IPS-18c (cell line): ENCODE measurements at regions not wholly inside any gene's neighbourhood (a gene's known extent, or its start where the extent isn't known, plus 50 kb on each side); places are given as distances from the start of the nearest gene placed in this dataset.
"Not testable (repeated sequence)": the region's sequence is repeated elsewhere in the genome, so short reads cannot be mapped to it uniquely, and the experiment has no call there.

ENCODE experiments used
- H3K4me3 ChIP-seq: 2 replicates; pipeline ENCODE4 v1.7.0; 2013; ENCODE audit warnings: low read depth, mild to moderate bottlenecking, low read length, moderate library complexity; ENCODE audit not compliant: insufficient read depth
- H3K9me3 ChIP-seq: one replicate; pipeline ENCODE4 v1.6.1; 2013; ENCODE audit warnings: mild to moderate bottlenecking, low read length, moderate library complexity; ENCODE audit not compliant: control insufficient read depth, insufficient read depth

- no peaks in the 10 kb centered on the region for H3K9me3 ChIP-seq
- H3K4me3 ChIP-seq: no peak overlapping the region
Observed at GRCh38 chr22:27062910-27063309, 405.5 kb downstream of the MIAT start.

GRCh38 chr22:27063406-27063805 lies 406.0 kb downstream of the MIAT start:
- H3K4me3 ChIP-seq: no peak overlapping the region
- H3K9me3 ChIP-seq: no peaks in the 10 kb centered on the region

GRCh38 chr22:27063841-27064240 lies 406.5 kb downstream of the MIAT start:
- no peak overlapping the region for H3K4me3 ChIP-seq
- H3K9me3 ChIP-seq: no peaks in the 10 kb centered on the region

- no peaks in the 10 kb centered on the region for H3K9me3 ChIP-seq
- H3K4me3 ChIP-seq: no peak overlapping the region
Observed at GRCh38 chr22:27064386-27064785, 407.0 kb downstream of the MIAT start.

GRCh38 chr22:27065279-27065678 lies 407.9 kb downstream of the MIAT start:
- Histone ChIP-seq H3K4me3 (no peak overlapping the region), H3K9me3 (no peaks in the 10 kb centered on the region)

GRCh38 chr22:27066856-27067255 lies 409.5 kb downstream of the MIAT start:
- H3K9me3 ChIP-seq: no peaks in the 10 kb centered on the region
- H3K4me3 ChIP-seq: no peak overlapping the region

GRCh38 chr22:27068121-27068520 lies 410.7 kb downstream of the MIAT start:
- no peak overlapping the region for H3K4me3 ChIP-seq
- H3K9me3 ChIP-seq: no peaks in the 10 kb centered on the region

GRCh38 chr22:27070594-27070993 lies 413.2 kb downstream of the MIAT start:
- Histone ChIP-seq H3K9me3 (no peaks in the 10 kb centered on the region), H3K4me3 (no peak overlapping the region)

GRCh38 chr22:27073601-27074425 lies 416.4 kb downstream of the MIAT start:
- Histone ChIP-seq H3K4me3 (no peak overlapping the region), H3K9me3 (no peaks in the 10 kb centered on the region)

GRCh38 chr22:27075028-27075678 lies 417.8 kb downstream of the MIAT start:
- H3K4me3 ChIP-seq: no peak overlapping the region
- H3K9me3 ChIP-seq: no peaks in the 10 kb centered on the region

- no peaks in the 10 kb centered on the region for H3K9me3 ChIP-seq
- no peak overlapping the region for H3K4me3 ChIP-seq
Observed at GRCh38 chr22:27075891-27076290, 418.5 kb downstream of the MIAT start.

GRCh38 chr22:27078064-27078463 lies 420.7 kb downstream of the MIAT start:
- not testable (repeated sequence) for H3K4me3 ChIP-seq, H3K9me3 ChIP-seq

GRCh38 chr22:27080036-27080578 lies 422.7 kb downstream of the MIAT start:
- Histone ChIP-seq H3K9me3 (no peaks in the 10 kb centered on the region), H3K4me3 (no peak overlapping the region)

- H3K4me3 ChIP-seq: no peak overlapping the region
- no peaks in the 10 kb centered on the region for H3K9me3 ChIP-seq
Observed at GRCh38 chr22:27080863-27081262, 423.5 kb downstream of the MIAT start.

- Histone ChIP-seq H3K9me3 (no peaks in the 10 kb centered on the region), H3K4me3 (no peak overlapping the region)
Observed at GRCh38 chr22:27083610-27084009, 426.2 kb downstream of the MIAT start.

GRCh38 chr22:27084130-27084529 lies 426.7 kb downstream of the MIAT start:
- Histone ChIP-seq H3K9me3 (no peaks in the 10 kb centered on the region), H3K4me3 (no peak overlapping the region)

- H3K4me3 ChIP-seq: no peak overlapping the region
Observed at GRCh38 chr22:27086080-27087044, 429.0 kb downstream of the MIAT start.

More at GRCh38 chr22:27086080-27087044, 429.0 kb downstream of the MIAT start:
- H3K9me3 ChIP-seq: no peaks in the 10 kb centered on the region
